NCI-H2107 treated with DMSO at 0.1 percent for 48 hours (cell line): ENCODE measurements at regions not wholly inside any gene's neighbourhood (a gene's known extent, or its start where the extent isn't known, plus 50 kb on each side); places are given as distances from the start of the nearest gene placed in this dataset.

Experiments used
- DNase-seq: peaks from one replicate; lab custom pipeline; 2025; ENCODE audit not compliant: unreplicated experiment; lab: John Stamatoyannopoulos, UW

DNA sequence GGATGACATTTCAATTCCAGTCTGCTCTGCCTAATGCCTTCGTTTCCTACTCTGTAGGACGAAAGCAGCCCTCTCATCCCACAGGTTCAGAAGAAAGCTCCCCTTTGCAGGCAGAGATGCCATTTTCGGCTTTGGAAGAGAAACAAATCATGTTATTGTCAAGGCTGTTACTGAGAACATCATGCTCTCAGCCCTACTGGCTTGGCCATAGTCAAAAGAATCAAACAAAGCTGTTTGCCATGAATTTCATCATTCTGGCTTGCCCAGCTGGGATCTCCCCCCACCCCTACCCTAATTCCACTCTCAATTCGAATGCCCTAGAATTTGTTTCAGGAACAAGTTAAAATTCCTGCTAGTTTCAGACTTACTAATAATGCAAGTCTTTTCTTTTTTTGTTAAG lies 162.3 kb upstream of the SERP2 start:
- peak; percentile 86 for DNase-seq

DNA sequence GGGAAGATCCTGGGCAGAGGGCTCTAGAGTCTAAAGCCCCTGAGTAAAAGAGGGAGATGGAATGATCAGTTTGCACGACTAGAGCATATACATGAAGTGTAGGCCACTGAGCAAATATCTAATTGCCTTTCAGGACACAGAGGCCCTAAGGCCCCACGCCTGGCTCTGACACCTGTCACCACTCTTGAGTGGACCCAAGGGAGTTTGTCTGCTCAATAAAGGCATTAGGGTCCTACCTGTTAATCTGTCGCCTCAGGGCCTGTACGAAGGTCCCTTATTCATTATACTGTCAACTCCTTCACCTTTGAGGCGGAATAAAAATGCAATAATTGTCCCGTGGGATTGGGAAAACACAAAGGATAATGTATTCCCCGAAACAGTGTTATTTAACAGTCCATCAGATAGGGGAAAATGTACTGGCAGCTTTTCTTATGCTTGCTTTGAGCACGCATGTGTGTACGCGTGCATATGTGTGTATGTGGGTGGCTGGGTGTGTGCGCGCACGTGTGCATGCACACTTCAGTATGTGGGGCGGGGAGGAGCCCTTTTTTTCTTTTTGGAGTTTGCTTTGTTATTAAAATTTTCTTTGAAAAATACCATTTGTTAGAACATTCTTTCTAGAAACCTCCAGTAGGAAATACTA lies 161.8 kb upstream of the SERP2 start:
- peak; percentile 86 for DNase-seq

DNA sequence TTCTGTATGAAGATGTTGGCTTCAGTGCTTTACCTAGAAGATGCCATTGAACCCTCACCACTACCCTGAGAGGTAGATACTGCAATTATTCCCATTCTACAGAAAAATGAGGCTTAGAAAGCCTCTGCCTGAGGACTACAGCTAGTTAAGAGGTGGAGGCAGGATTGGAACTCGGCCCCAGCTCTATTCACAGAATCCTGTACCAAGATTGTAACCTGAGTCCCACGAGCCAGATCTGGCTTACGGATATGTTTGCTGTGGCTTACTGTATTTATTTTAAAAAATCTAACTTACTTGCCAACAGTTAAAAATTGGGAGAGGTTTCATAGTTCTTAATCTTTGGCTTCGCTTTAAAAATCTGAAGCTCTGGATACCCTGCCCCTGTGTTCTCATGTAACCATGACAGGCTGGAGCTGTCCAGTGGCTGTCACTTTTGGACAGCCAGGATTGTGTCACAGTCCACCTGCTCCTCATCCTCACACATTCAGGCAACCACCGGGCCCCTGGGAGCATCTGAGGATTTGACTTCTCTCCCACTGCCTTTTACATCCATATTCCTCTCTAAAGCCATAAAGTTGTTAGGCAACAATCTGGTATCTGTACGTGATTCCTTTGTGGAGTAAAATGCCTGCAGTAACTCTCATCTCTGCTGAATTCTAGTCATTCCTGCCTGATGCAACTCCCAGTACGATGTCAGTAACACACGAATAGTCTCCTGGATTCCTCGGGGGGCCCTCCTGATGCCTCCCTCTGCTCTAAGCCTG lies 160.8 kb upstream of the SERP2 start:
- DNase-seq: peak; percentile 19

DNA sequence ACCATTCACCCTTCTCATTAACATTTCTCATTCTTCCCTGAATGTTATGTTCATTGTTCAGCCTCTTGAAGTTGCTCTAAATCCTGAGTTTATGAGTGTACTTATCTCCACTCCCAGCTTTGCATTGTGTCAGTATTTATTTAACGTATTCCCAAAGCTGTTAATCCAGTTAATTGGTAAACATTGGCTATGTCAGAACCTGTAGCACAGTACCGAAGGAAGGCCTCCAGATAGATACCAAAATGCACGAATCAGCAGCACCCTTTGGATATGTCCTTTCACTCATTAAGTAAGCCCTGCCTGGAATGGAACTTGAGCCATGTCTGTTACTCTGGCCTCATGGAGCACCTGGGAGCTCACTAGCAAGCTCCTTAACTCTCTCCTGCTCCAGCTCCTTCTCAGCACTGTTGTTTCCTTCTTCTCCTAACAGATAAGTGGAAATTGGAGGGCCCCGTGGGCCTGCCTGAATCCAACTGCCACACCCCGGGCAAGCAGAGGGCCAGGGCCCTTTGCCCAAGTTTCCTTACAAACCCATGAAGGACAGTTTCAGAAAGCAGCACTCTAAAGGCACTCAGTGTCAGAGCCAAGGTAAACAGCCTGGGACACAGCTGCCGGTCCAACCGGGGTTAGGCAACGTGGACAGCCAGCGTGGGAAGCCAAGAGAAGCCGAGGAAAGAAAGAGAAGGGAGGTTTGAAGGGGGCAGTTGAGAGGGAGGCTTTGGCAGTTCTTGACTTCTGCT lies 155.0 kb upstream of the SERP2 start:
- peak; percentile 90 for DNase-seq

DNA sequence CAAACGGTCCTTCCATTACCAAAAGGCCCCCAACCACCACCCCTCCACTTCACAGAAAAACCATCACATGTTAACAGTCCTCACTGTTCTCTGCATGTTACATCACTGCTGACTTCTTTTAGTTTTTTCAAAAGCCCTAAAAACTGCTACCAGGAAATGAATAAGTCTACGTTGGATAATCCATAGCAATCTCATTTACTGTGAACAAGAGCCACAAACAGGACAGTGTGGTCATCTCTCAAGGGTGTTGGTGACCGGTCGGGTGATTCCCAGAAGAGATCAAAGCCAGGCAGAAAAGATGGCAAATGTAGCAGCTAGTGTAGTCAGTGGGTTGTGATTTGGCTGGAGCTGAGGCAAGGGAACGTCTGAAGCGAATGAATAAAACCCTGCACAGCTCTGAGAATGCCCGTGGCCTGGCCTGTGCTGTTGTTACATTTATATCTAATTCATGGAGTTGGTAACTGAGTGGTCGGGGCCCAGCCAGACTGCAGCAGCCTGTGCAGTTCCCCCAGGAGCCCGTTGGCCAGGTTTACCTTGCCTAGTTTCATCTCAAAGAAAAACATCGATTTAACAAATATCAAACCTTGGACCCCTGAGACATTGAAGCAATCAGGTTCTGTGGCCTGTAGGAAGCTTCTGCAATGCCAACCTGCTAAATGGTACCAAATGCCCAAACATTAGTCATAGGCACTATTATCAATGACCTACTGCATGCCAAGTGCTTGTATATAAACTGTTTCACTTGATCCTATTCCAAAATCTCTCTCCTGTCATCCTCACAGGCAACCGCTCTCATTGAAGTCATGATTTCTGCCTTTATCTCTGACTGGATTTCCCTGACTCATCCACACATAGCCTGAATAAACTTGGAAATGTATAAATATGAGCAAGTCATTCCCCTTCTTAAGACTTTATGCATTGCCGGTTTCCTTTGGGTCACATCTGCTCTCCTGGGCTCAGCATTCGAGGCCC lies 153.8 kb upstream of the SERP2 start:
- no peak for DNase-seq

DNA sequence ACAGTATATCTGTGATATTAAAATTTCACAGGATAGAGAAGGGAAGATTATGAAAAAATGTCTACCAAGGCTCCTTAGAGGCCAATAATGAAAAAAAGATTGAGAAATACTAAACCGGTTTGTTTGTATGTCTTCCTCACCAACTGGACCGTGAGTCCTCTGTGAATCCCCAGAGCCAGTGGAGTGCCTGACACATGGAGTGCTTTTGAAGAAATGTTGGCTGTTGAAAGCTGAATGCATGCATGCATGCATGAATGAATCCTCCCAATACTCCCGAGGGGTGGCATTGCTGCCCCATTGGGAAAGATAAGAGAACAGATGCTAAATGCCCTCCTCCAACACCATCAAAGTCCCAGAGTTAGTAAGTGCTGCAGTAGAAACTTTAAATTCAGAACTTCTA lies 152.7 kb upstream of the SERP2 start:
- DNase-seq: peak; percentile 12

DNA sequence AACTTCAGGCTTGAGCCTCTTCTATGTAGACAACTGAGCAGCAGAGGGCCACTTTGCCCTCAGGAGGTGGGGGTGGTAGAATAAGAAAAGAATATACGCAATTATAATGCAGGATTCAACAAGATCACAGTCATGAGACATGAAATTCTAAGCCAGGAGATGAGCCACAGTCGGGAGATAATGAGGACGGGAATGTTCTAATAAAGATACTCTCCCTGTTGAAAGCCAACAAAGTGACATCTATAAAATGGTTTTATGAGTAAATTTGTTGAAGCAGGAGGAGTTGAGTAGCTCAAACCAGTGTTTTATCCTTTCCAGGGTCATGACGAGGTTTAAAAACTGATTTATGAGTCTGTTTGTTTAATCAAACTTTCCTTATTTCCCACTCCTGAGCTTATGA lies 152.0 kb upstream of the SERP2 start:
- no peak for DNase-seq

DNA sequence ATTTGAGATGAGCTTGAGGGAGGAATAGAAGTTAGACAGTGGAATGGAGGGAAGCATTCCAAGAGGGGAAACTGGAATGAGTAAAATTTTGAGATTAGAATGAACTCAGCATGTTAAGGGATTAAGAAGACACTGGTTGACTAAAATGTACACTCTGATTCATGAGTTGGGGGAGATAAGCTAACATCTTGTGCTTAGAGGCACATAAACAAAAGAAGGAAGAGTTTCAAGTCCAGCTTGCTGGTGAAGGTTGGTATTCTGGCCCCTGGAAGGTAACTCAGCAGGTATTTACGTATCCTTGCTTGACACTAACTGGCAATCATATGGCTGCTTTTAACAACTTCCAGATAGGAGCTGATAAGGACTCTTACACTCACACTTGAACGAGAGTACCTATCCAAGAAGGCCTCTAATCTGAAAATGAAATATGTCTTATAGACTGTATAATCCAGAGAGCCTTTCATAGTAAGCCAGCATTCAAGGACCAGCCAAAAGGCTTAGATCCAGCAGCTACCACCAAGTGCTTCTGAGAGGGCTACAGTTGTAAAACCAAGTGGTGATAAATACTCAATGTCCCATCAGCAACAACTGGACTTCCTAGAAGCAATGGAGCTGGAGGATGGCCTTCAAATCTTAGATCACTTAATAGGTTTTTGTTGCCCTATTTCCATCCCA lies 149.7 kb upstream of the SERP2 start:
- DNase-seq: no peak

DNA sequence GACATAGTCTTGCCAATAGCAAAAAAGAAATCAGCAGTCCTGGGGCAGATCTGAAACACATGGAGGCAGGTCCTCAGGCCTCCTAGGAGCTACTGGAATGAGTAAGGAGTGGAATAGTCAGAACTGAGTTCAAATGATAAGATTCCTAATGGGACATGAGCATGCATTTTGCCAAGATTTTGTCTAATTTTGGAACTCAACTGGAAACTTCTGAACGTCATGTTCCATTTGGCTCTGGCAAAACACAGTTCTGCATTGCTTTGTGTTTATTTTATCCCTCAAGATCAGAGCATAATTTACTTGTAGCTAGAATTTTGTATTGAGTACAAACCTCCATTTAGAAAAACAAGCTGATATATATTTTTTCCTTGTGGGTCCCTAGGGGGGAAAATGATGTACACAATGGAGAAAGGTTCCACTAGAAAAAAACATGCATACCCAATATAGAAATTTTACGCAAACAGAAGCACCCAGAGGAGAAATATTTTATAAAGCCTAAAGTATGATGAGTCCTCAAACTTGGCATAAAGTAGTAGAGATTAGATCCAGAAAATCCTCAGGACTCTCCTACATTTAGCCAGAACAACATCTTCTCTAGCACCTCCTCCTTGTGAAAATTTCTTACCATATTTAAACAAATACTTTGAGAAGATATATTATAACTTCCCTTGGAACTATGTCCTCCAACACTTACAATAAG lies 149.0 kb upstream of the SERP2 start:
- DNase-seq: no peak

DNA sequence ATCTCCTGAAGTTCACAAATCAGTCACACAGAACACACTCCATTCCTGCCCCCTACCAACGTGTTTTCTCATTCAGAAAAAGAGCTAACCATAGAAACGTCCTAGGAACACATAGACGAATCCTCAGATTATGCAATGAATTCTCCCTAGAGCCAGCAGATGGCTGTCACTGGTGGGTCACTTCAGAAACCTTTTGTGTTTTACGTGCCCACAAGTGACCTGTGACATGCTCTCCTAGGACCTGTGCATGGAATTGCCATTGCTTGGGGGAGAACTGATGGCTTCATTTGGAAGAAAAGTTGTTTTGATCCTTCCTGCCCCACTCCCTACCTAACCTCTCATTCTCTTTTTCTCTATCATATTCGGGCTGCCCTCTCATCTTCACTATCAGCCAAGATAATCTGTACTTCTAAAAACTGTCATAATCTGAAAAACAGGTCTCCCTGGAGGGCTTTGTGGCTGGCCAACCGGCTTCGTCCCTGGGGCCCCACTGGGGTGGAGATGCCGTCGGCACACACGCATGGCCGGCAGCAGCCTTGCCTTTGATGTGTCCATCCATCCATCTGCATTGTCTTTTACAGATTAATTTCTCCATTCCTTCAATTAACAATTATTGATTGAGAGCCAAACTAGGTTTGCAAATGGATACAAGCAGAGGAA lies 144.1 kb upstream of the SERP2 start:
- DNase-seq: no peak

DNA sequence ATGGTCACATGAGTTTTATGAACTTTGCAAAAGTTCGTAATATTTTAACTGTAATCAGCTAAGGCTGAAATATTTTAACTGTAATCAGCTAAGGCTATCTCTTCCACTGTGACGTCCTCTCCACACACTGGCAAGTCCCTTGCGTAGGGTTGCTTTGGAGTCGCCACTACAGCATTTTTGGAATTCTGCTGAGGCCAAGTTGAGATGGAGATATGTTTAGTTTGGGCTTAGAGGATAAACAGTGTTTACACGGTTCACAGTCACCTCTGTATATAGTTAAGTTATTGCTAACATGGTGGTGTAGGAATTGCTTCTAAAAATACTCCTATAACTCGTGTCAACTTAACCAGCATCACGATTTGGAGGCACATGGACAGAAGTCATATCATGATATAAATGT lies 143.6 kb upstream of the SERP2 start:
- DNase-seq: no peak

DNA sequence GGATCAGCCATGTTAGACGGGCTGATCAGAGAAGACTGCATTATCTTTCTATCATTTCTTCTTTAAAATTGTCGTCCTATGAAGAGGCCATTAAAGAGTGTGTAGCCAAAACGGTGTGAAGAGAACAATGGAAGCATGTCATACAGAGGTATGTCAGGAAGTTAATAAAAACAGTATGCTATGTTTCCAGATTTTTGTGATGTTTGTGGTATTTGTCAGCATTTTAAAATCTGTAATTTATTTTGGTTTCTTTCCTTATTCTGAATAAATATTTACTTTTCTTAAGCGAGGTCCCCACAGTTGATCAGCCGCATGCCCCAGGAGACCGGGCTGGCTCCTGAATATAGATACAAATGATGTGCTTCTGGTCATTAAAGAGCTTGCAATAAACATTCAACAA lies 142.9 kb upstream of the SERP2 start:
- no peak for DNase-seq

DNA sequence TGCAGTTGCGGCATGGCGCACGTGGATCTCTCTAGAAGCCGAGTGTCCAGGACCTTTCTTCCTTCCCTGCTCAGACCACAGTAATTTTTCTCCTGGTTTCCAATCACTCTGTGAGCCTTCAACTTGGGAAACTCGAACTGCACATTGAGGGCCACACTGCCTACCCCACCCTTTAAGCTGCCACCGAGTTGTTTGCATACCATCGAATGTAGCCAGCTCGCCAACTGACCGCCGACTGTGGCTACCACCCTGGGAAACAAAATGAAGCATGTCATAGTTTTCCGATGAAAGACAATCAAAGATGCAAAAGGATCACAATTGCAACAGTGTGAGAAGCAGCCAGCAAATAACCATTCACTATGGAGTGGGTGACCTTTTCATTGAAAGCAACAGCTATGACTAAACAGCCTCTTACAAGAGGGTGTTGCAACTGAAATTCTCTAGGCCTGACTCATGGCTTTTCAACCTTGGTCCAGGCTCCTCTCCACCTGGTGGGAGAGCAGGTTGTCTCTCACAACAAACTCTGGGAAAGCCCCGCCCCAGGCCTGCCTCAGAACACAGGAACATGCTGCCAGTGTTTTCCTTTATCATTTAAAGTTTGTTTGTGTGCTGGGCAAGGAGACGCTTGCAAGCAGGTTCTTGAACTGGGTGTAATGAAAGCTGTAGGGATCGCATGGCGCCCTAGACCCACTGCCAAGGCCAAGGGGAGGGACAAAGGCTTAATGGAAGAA lies 141.7 kb upstream of the SERP2 start:
- DNase-seq: peak; percentile 77

DNA sequence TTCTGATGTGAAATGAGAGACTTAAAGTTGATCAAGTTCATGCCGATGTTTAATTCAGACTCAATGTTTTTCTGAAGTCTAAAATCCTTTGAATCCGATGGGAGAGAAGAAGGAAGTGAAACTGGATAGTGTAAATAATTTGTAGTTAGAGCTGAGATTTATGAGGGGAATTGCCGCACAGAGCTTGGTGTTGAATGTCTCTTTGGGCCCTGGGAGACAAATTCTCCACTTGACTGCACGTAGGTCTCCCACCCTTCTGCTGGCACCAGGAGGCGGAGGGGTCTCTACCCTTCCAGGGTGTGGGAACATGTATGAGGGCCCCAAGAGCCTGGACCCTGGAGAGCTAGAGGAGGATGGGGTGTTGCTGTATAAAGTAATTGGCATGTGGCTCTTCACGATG lies 140.8 kb upstream of the SERP2 start:
- no peak for DNase-seq

DNA sequence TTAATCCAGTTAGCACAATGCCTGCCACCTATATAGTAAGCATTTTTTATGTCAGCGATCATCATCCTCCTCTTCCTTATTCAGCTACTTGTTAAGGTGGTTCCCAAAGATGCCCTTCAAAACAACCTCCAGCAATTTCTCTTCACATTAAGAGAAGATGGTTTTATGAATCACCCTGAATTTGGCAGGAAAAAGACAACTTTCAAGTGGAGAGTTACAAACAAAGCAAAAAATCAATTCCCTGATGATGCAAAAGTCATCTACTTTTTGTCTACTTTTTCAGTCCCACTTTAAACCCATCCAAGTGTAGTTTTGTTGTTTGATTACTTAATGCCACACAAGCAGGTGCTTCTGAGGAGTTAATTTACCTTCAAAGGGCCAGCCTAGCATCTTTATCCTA lies 139.1 kb upstream of the SERP2 start:
- DNase-seq: no peak

DNA sequence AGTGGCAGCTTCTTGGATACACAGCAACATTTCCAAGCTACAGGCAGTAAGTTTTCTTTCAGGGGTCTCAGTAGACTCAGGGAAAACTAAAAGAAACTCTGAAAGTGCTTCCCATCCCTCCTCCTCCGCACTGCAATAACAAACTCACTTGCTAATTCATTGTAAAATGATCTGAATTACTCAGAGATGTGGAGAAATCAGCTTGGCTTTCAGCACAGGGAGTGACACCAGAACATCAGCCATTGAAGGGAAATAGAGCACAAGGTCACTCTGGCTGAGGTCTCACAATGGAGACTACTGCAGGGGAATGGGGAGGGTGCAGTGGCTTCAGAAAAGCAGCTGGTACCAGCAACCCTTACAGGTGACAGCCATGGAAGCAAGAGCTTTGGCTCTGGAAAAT lies 137.3 kb upstream of the SERP2 start:
- DNase-seq: no peak

DNA sequence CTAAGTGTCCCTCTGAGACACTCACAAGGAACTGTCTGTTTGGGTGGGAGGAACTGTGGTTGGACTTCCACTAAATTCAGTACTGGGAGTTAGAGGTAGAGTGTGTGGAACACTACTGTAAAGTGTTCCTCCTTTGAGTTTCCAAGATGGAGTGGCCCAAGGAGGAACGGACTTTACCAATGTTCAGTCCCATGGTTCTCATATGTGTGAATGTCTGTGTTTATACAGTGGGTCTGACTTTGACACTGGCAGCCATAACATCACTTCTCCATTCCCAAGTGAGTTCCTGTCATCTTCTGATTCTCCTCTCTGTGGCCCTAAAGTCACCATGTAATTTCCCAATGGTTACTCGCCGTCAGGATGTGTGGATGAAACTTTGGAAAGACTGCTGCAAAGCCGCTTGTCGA lies 136.8 kb upstream of the SERP2 start:
- DNase-seq: no peak

DNA sequence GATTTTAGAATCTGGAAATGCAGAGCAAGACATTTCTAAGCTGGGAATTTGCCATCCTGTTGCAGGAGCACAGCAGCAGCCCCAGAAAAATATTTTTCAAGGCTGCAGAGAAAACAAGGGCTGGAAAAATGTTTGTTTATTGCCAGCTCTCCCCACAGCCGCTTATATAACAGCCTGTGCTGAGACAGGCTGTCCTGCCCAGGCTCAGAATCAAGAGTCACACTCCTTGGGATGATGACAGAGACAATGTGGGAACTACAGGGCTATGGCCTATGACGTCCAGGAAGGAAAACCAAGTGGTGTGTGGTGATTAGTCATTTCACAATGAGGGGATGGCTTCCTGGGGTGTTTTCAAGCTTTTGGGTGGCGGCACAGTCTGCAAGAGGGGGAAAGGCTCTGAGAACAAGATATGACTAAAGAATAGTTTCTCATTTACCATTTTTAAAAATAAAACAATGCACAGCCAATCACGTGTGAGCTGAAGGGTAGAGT lies 136.3 kb upstream of the SERP2 start:
- no peak for DNase-seq
